MM.1S (cell line): ENCODE measurements at regions not wholly inside any gene's neighbourhood (a gene's known extent, or its start where the extent isn't known, plus 50 kb on each side); places are given as distances from the start of the nearest gene placed in this dataset.

Source experiments
- CTCF ChIP-seq: fragments of 300-600 bp; sonication (generic); IDR thresholded peaks from 2 replicates; pipeline ENCODE4 v1.5.1; 2016; ENCODE audit warnings: antibody characterized with exemption, low read length, mixed read lengths
- EZH2 ChIP-seq: fragments of 300-600 bp; sonication (generic); optimal IDR thresholded peaks from 2 replicates; pipeline ENCODE3; 2017; ENCODE audit warnings: low read depth, mild to moderate bottlenecking, antibody characterized with exemption, low read length, mixed read lengths
- EZH2phosphoT487 ChIP-seq: fragments of 300-600 bp; sonication (generic); IDR thresholded peaks from 2 replicates; pipeline ENCODE4 v1.6.1; 2018; ENCODE audit warnings: antibody characterized with exemption, low read length

- TF ChIP-seq EZH2phosphoT487 (no peak), CTCF (no peak), EZH2 (no peak)
Measured at GRCh38 chr10:44706745-44707144, 204.4 kb upstream of the TMEM72 start.
